ENCODE measurements at regions not wholly inside any gene's neighbourhood (a gene's known extent, or its start where the extent isn't known, plus 50 kb on each side); places are given as distances from the start of the nearest gene placed in this dataset.

DNA sequence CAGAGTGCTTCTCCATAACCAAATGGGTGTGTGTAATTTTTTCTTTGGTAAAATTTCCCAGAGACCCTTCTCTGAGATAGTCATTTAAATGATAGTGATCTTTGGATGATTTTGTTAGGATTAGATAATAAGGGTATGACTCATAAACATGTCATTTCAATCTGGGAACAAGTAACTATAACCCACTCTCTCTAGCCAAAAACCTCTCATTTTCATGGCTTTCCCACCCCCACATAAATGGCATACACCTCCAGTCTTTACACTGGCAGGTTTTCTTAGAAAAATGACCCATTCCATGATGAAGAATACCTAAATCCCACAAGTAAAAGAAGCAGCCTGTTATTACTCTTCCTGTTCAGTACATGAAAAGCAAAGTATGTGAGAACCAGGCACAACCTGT lies 572.0 kb upstream of the ZEB2 start:
- no peak for DNase-seq (ENCODE audit: low spot score)
- Histone ChIP-seq H3K9me3 (ENCODE audit: low read depth, low read length, poor library complexity, severe bottlenecking) (peaks cover 4% of the 10 kb centered on the region), H3K4me3 (ENCODE audit: low read depth, low read length, poor library complexity, severe bottlenecking) (no peak overlapping the region), H3K27me3 (replicated peaks; ENCODE audit: insufficient read depth, low read depth, low read length, poor library complexity) (no peaks in the 10 kb centered on the region), H3K27ac (ENCODE audit: low read depth, low read length, poor library complexity, severe bottlenecking) (no peak overlapping the region), H3K4me1 (ENCODE audit: insufficient read depth, low read length, poor library complexity, severe bottlenecking) (no peaks in the 10 kb centered on the region), H3K36me3 (ENCODE audit: insufficient read depth, low read length, poor library complexity, severe bottlenecking) (no peaks in the 10 kb centered on the region)
- CTCF ChIA-PET, result no interaction called here
- TF ChIP-seq EZH2 (IDR thresholded peaks at IDR 0.05; ENCODE audit: borderline replicate concordance, low read depth, low read length, poor library complexity, severe bottlenecking), result no peak
- TF ChIP-seq CTCF (conservative IDR thresholded peaks at IDR 0.05; ENCODE audit: low read depth, low read length), result no peak
- POLR2A ChIA-PET (ENCODE audit: low non-redundant PET), result no interaction called here
- BruUV-seq (replicated peaks), result no TSS peak
- intact Hi-C loops (cut with micrococcal nuclease; ENCODE audit: unreplicated experiment), result no loop called here

GRCh38 chr2:145090841-145091761 lies 571.2 kb upstream of the ZEB2 start:
- H3K9me3 ChIP-seq (ENCODE audit: low read depth, low read length, poor library complexity, severe bottlenecking), result peaks cover 4% of the 10 kb centered on the region
- no TSS peak for BruUV-seq (replicated peaks)
- no peaks in the 10 kb centered on the region for H3K36me3 ChIP-seq (ENCODE audit: insufficient read depth, low read length, poor library complexity, severe bottlenecking)
- no peak overlapping the region for H3K27ac ChIP-seq (ENCODE audit: low read depth, low read length, poor library complexity, severe bottlenecking)
- H3K4me3 ChIP-seq (ENCODE audit: low read depth, low read length, poor library complexity, severe bottlenecking), result no peak overlapping the region
- CTCF ChIA-PET, result no interaction called here
- H3K4me1 ChIP-seq (ENCODE audit: insufficient read depth, low read length, poor library complexity, severe bottlenecking), result no peaks in the 10 kb centered on the region
- no peaks in the 10 kb centered on the region for H3K27me3 ChIP-seq (replicated peaks; ENCODE audit: insufficient read depth, low read depth, low read length, poor library complexity)
- no peak for TF ChIP-seq EZH2 (IDR thresholded peaks at IDR 0.05; ENCODE audit: borderline replicate concordance, low read depth, low read length, poor library complexity, severe bottlenecking)
- no peak for TF ChIP-seq CTCF (conservative IDR thresholded peaks at IDR 0.05; ENCODE audit: low read depth, low read length)
- POLR2A ChIA-PET (ENCODE audit: low non-redundant PET), result no interaction called here
- DNase-seq (ENCODE audit: low spot score), result no peak
- intact Hi-C loops (cut with micrococcal nuclease; ENCODE audit: unreplicated experiment), result no loop called here

GRCh38 chr2:145088756-145089155 lies 568.8 kb upstream of the ZEB2 start:
- CTCF ChIA-PET, result no interaction called here
- BruUV-seq (replicated peaks), result no TSS peak
- H3K4me1 ChIP-seq (ENCODE audit: insufficient read depth, low read length, poor library complexity, severe bottlenecking), result no peaks in the 10 kb centered on the region
- no peak overlapping the region for H3K27ac ChIP-seq (ENCODE audit: low read depth, low read length, poor library complexity, severe bottlenecking)
- no peaks in the 10 kb centered on the region for H3K27me3 ChIP-seq (replicated peaks; ENCODE audit: insufficient read depth, low read depth, low read length, poor library complexity)
- intact Hi-C loops (cut with micrococcal nuclease; ENCODE audit: unreplicated experiment), result no loop called here
- no peak for TF ChIP-seq EZH2 (IDR thresholded peaks at IDR 0.05; ENCODE audit: borderline replicate concordance, low read depth, low read length, poor library complexity, severe bottlenecking)
- H3K36me3 ChIP-seq (ENCODE audit: insufficient read depth, low read length, poor library complexity, severe bottlenecking), result no peaks in the 10 kb centered on the region
- no peak overlapping the region for H3K4me3 ChIP-seq (ENCODE audit: low read depth, low read length, poor library complexity, severe bottlenecking)
- DNase-seq (ENCODE audit: low spot score), result no peak
- H3K9me3 ChIP-seq (ENCODE audit: low read depth, low read length, poor library complexity, severe bottlenecking), result peaks cover 4% of the 10 kb centered on the region
- POLR2A ChIA-PET (ENCODE audit: low non-redundant PET), result no interaction called here

GRCh38 chr2:145086910-145087309 lies 567.0 kb upstream of the ZEB2 start:
- intact Hi-C loops (cut with micrococcal nuclease; ENCODE audit: unreplicated experiment), result no loop called here
- Histone ChIP-seq H3K4me3 (ENCODE audit: low read depth, low read length, poor library complexity, severe bottlenecking) (no peak overlapping the region), H3K36me3 (ENCODE audit: insufficient read depth, low read length, poor library complexity, severe bottlenecking) (no peaks in the 10 kb centered on the region), H3K9me3 (ENCODE audit: low read depth, low read length, poor library complexity, severe bottlenecking) (no peaks in the 10 kb centered on the region), H3K27me3 (replicated peaks; ENCODE audit: insufficient read depth, low read depth, low read length, poor library complexity) (no peaks in the 10 kb centered on the region), H3K27ac (ENCODE audit: low read depth, low read length, poor library complexity, severe bottlenecking) (no peak overlapping the region), H3K4me1 (ENCODE audit: insufficient read depth, low read length, poor library complexity, severe bottlenecking) (no peaks in the 10 kb centered on the region)
- no peak for DNase-seq (ENCODE audit: low spot score)
- CTCF ChIA-PET, result no interaction called here
- TF ChIP-seq CTCF (conservative IDR thresholded peaks at IDR 0.05; ENCODE audit: low read depth, low read length) (no peak), EZH2 (IDR thresholded peaks at IDR 0.05; ENCODE audit: borderline replicate concordance, low read depth, low read length, poor library complexity, severe bottlenecking) (no peak)
- POLR2A ChIA-PET (ENCODE audit: low non-redundant PET), result no interaction called here
- BruUV-seq (replicated peaks), result no TSS peak
